ENCODE measurements at regions not wholly inside any gene's neighbourhood (a gene's known extent, or its start where the extent isn't known, plus 50 kb on each side); places are given as distances from the start of the nearest gene placed in this dataset.

DNA sequence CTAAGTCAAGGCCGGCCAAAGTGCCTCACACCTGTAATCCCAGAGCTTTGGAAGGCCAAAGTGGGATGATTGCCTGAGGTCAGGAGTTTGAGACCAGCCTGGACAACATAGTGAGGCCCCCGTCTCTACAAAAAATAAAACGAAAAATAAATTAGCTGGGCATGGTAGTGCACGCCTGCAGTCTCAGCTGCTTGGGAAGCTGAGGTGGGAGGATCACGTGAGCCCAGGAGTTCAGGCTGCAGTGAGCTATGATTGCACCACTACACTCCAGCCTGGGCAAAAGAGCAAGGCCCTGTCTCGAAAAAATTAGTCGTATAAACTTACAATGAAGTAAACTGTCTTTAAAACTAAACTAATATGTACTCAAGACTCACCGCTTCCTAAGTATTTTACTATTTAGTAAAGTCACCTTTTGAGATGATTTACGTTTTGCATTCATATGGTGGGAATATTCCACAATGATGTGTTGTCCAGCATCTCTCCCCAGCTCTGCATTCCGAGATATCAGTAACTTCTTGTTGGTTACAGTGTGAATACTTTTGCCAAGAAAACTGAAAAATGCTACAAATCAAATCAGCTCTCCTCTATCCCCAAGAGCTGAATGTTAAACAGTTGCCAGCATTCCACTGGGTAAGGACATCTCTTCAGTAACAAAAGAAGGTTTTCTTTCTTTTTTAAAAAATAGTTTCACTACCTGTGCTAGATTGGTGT lies 84.9 kb upstream of the C21orf91 start:
- TF ChIP-seq, protein P1, sequence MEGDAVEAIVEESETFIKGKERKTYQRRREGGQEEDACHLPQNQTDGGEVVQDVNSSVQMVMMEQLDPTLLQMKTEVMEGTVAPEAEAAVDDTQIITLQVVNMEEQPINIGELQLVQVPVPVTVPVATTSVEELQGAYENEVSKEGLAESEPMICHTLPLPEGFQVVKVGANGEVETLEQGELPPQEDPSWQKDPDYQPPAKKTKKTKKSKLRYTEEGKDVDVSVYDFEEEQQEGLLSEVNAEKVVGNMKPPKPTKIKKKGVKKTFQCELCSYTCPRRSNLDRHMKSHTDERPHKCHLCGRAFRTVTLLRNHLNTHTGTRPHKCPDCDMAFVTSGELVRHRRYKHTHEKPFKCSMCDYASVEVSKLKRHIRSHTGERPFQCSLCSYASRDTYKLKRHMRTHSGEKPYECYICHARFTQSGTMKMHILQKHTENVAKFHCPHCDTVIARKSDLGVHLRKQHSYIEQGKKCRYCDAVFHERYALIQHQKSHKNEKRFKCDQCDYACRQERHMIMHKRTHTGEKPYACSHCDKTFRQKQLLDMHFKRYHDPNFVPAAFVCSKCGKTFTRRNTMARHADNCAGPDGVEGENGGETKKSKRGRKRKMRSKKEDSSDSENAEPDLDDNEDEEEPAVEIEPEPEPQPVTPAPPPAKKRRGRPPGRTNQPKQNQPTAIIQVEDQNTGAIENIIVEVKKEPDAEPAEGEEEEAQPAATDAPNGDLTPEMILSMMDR (IDR thresholded peaks at IDR 0.05; ENCODE audit: extremely low read depth in 1 of 2, insufficient read depth in 1 of 2, low read depth in 1 of 2, low read length in 2 of 2) = no peak
- TF ChIP-seq POLR2AphosphoS5 (IDR thresholded peaks at IDR 0.05; ENCODE audit: insufficient read depth, low read depth, low read length) = no peak
- TF ChIP-seq, protein P2, sequence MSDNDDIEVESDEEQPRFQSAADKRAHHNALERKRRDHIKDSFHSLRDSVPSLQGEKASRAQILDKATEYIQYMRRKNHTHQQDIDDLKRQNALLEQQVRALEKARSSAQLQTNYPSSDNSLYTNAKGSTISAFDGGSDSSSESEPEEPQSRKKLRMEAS (IDR thresholded peaks at IDR 0.05; ENCODE audit: insufficient read depth, insufficient read length) = no peak
- TF ChIP-seq EZH2 (IDR thresholded peaks at IDR 0.05; ENCODE audit: borderline replicate concordance, low read depth, low read length, severe bottlenecking) = no peak
- TF ChIP-seq POLR2A (IDR thresholded peaks at IDR 0.05; ENCODE audit: low read depth, low read length) = no peak
- no peak for TF ChIP-seq JUN (IDR thresholded peaks at IDR 0.05; ENCODE audit: borderline replicate concordance, insufficient read depth, insufficient read length, low read depth)
- no peak for TF ChIP-seq MYC (IDR thresholded peaks at IDR 0.05; ENCODE audit: low read depth, low read length)
- no peak for TF ChIP-seq GATA2 (IDR thresholded peaks at IDR 0.05; ENCODE audit: insufficient read depth, insufficient read length, low read depth, low read length)
- no peak for TF ChIP-seq FOS (IDR thresholded peaks at IDR 0.05; ENCODE audit: borderline replicate concordance, insufficient read depth, low read length)

Measured in endothelial cell of umbilical vein (primary cell).